GM19463 (cell line): ENCODE measurements at regions not wholly inside any gene's neighbourhood (a gene's known extent, or its start where the extent isn't known, plus 50 kb on each side); places are given as distances from the start of the nearest gene placed in this dataset.
"Not testable (repeated sequence)": the region's sequence is repeated elsewhere in the genome, so short reads cannot be mapped to it uniquely, and the experiment has no call there.

Experiments
- ATAC-seq: cut with Tn5 transposase; IDR thresholded peaks from one replicate; pipeline ENCODE4 v1.9.1; 2021; ENCODE audit warnings: mild to moderate bottlenecking, moderate library complexity; ENCODE audit not compliant: unreplicated experiment

- ATAC-seq: no peak
Observed at GRCh38 chr12:75710361-75711069, 199.1 kb upstream of the KRR1 start.

DNA sequence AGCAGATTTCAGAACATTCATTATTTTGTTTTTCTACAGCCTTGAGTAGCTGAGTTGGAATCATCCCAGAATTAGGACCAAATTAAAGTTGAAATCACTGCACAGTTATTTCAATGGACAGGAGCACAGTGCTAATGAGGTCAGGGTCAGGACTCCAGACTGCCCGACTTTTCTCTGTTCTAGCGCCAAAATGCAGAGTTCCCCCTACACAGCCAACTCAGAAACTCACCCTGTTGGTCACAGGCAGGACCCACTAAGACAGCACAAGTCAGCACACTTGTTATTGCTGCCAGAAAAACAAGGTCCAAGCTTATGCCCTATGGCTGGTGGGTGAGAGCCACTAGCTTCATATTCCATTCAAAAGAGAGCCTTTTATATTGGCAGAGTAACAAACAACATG, 198.1 kb upstream of the KRR1 start:
- no peak for ATAC-seq

- no peak for ATAC-seq
Observed at GRCh38 chr12:75708802-75709201, 197.4 kb upstream of the KRR1 start.

DNA sequence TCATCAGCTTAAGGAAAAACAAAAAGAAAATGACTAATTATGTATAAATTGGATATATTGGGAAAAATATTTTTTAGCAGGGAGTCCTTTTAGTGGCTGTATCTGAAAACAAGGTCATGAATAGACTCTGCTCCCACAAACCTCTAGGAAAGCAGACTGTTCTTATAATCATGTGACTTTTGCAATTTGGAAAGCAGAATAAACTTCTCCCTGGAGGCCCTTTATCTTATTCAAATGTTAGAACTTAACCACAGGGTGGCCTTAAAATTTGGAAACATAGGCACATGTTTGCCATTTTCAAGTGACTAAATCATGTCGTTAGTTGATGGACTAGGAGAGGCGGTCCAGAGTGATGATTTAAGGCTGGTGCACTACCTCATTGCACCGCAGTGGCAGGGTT, 196.6 kb upstream of the KRR1 start:
- ATAC-seq: no peak

DNA sequence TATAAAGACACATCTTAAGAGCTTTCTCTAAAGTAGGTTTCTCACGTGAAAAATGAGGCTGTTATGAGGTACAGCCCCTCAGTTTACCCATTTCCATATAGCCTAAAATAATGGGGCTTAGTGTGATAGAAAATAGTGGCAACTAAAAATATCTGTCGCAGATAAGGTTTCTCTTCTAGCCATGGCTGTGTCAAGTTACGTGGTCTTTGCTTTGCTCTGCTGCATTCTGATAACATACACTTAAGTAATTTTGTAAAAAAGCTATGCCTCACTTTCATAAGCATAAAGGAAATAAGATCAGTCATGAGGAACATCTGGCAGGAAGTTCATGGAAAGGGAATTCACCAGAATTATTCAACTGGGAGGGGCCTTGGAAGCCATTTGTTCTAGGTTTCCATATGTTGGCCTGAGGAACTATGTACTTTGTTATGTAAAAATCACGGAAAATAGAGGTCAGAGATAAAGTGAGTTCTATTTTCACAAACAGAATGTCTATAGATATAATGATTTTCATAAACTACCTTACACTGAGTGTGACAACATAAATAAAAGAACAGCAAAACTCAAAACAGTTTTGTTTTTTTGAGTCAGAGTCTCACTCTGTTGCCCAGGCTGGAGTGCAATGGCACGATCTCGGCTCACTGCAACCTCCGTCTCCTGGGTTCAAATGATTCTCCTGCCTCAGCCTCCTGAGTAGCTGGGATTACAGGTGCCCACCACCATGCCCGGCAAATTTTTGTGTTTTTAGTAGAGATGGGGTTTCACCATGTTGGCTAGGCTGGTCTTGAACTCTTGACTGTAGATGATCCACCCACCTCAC, 195.6 kb upstream of the KRR1 start:
- ATAC-seq: no peak

DNA sequence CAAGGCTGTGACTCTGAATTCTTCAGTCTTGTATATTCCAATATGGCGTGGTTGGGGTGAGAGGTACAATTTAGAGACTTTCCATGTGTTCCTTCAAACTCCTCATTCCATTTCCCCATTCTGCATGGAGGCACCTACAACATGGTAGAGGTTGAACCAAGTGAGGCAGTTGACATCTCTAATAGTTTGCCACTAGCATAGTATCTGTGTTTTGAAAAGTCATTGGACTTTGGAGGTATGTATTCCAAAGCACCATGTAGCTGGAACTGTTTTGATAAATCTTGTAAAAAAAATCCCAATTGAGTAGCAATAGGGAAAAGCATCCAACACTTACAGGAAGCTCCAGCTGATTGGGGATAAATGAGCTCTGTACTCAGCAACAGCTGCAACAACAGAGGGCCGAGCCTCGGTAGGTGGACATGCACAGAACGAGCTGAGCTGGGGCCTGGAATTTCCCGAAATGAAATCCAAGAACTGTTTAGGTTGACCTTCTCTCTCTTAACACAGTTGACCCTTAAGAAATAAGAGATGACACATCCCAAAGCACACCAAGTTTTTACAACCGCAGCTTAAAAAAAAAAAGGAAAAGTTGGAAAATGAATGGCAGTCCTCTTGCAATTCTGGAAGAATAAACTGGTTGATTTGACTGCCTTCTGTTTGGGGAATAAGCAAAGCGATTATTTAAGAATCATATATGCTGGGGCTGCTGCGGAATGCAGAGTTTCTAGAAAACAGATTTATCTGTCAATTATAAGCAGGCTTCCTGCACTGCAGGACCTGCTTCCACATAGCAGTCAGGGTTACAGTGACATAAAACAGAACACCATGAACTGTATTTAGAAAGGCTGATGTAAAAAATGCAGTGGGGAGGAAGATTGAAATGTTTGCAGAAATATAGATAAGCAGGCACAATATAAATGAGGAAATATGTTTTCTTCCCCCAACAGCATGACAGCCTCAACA, 194.6 kb upstream of the KRR1 start:
- ATAC-seq: no peak

DNA sequence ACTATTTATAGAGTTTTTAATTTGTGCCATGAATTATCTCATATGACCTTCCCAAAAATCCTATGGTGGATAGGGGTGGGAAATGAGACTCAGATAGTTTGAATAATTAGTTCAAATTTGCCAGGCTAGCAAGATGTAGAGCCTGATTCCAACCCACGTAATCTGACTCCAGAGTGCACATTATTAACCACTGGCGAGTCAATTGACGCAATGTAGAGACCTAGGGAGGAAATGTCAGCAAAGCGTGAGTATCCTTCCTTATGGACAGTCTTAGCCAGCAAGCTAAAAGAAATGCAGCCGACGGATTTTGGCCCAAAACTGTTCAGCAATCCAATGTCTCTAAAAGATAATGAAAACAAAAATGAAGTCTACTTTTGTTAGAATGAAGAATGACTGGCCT, 193.3 kb upstream of the KRR1 start:
- ATAC-seq: no peak

- no peak for ATAC-seq
Observed at GRCh38 chr12:75704208-75704607, 192.8 kb upstream of the KRR1 start.

DNA sequence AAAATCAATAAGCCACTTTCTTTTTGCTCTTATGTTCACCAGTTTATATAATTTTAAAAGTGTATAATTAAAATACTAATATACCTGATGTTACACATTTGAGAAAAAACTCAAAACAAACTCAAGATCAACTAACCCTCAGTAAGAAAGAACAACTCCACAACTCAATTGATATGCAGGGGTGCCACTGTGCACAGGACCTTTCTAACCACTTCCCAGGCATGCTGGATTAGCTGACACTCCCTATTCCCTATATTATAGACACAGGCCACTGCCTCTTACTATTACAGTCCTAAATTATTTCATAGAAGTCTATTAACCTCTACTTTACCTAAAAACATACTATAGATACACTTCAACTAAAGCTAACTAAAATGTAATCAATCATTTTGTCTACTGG, 191.7 kb upstream of the KRR1 start:
- no peak for ATAC-seq

DNA sequence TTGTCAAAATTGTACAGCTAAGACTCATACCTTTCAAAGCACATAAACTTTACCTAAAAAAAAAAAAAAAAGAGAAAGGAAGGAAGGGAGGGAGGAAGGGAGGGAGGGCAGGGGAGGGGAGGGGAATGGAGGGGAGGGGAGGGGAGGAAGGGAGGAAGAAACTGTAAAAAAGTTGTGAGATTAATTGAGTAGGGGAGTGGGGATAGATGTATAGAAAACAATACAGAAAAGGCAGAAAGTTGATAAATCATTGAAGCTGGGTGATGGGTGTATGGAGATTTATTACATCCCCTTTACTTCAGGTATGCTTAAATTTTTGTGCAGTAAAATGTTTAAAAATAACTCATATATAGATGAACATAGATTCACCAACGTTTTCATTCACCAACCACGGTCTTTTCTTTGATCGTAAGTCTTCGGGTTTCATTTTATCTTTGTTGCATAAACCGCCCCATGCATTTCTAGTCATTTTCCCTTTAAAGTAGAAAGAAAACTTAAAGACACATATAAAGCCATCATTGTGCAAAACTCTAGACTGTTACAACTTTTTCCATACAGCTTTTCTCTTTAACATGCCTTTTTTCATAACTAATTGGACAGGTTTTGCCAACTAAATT, 191.2 kb upstream of the KRR1 start:
- ATAC-seq: no peak

DNA sequence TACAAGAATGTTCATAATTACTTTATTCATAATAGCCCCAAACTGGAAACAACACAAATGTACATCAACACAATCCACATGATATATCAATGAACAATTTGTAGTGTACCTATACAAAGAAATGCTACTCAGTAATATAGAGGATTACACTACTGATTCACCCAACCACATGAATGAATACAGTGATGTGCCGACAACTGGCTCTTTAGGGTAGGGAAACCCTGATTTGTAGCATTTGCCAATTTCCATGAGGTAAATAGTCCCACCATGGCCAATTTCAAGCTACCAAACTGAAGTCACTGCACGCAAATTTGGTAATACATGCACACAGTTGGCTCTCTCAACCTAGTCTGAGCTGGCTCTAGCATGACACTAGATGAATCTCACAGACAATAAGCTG, 190.4 kb upstream of the KRR1 start:
- ATAC-seq: no peak

DNA sequence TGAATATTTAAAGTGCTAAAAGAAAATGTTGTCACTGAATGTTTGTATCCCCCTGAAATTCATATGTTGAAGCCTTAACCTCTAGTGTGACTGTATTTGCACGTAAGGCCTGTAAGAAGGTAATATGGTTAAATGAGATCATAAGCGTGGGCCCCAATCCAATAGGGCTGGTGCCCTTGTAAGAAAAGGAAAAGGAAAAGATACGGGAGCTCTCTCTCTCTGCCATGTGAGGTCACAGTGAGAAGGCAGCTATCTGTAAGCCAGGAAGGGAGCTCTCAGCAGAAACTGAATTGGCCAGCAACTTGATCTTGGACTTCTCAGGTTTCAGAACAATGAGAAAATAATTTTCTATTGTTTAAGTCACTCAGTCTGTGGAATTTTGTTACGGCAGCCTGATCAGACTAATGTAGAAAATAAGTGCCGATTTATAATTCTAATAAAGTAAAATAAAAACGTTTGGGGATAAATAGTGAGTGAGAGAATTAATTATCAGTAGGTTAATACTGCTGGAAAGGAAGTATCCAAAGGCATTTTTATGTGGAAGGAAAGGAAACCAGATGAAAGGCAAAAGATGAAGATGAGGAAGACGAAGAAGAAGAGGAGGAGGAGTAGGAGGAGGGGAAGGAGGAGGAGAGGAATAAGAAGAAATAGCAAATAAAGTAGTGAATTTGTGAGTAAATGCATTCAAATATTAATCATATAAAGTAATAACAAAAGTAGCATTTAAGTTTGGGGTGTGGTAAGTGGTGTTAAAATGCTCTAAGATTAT, 188.5 kb upstream of the KRR1 start:
- no peak for ATAC-seq

DNA sequence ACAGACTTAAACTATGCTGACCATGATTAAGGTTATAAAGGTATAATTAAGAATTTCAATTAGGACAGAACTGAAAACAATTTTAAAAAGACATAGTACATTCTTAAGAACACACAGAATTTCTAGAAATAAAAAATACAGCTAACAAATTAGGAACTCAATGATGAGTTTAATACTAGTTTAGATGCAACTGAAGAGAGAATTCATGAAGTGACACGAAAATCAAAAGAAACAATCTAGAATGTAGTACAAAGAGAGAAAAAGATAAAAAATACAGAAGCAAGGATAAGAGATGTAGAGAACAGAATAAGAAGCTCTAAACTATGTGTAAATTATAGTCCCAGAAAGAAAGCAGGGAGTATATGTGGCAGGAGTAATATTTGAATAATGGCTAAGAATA, 187.8 kb upstream of the KRR1 start:
- no peak for ATAC-seq

DNA sequence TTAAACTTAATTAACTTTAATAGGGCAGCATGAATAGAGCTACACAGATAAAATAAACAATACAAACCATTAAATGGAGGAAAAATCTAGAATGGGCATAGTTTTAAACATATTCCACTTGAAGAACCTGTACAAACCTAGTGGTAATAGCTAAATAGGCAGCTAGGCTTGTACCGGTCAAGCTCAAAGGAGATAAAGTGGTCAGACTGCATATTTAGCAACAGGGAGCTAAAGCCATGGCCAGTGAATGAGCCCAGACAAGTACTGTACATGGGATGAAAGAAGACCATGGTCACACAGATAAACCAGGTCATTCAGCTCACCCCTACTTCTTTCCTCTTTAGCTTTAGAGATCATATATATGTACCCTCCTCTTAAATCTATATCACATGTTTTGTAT, 186.6 kb upstream of the KRR1 start:
- no peak for ATAC-seq

GRCh38 chr12:75695926-75696325, 184.5 kb upstream of the KRR1 start:
- no peak for ATAC-seq

DNA sequence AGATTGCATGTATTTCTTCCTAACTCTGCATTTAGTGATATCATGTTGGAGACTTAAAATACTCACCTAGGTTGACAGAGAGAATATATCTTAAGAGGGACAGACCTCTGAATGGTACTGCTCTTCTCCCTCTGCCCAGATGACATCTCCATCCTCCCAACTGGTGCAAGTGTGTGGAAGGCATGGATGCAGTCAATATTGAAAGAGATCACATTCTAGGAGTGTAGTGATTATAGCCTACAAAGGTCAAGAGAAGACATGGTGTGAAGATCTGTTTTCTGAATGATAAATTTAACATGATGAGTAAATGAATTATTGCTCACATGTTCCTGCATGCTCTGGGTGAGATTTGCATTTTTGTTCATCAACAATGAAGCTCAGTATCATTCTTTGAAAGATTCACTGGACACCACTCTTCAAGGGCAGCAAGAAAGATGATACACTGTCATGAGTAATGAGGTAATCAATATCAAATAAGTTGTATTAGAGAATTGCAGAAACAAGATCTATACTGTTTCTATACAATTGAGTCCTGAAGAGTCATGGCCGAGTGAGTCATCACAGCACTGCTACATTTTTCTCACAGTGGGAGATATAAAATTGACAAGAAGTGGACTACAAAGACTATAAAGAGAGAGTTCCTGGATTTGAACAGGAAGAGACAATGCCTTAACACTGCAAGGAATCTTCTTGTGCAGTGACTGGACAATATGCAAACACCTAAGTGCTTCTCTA, 183.3 kb upstream of the KRR1 start:
- no peak for ATAC-seq

- ATAC-seq: no peak
Observed at GRCh38 chr12:75692876-75693275, 181.5 kb upstream of the KRR1 start.

DNA sequence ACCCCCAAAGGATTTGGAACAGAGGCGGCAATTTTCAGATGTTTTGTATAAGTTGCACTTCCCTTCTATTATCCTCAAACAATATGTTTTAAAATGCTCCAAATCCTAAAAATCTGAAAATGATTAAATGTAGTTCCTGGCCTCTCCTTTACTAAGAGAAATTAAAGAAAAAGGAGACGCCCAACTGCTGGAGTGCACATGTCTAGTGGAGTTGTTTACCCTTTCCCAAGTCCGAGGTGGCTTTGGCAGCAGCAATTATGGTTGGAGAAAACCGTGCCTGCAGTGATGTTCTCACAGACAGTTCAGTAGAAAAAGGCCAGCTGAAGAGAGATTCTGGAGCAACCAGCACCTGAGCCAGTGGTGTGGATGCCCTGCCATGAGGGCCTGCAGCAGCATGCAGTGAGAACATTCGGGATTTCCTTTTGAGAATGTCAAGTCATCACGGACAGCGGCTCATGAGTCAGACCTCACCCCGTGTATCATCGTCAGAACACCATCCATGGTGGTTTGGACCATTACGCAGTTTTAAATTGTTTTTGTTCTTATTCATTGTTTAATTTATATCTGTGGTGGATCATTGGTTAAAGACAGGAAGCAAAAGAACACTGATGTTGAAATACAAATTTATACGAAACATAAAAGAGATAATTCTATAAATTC, 179.0 kb upstream of the KRR1 start:
- no peak for ATAC-seq

- ATAC-seq: not testable (repeated sequence)
Observed at GRCh38 chr12:75686233-75686632, 174.8 kb upstream of the KRR1 start.
